K562 (cell line): ENCODE measurements at regions not wholly inside any gene's neighbourhood (a gene's known extent, or its start where the extent isn't known, plus 50 kb on each side); places are given as distances from the start of the nearest gene placed in this dataset.

Source experiments
- ATAC-seq: fragments of 200-7000 bp; cut with Tn5 transposase; 3 replicates; pipeline ENCODE4 v1.9.1; 2020; ENCODE audit warnings: moderate library complexity
- BruUV-seq: library from RNA; stranded (reverse); fragments of 400-500 nt; replicated peaks from 2 replicates; lab custom pipeline; 2021; lab: Mats Ljungman, UMichigan
- CTCF ChIA-PET: fragments of 300-600 bp; formaldehyde crosslinking; extraction: SDS; loops from one replicate; lab custom pipeline; 2021; ENCODE audit warnings: low intra/inter-chr PET ratio; lab: Yijun Ruan, JAX
- POLR2A ChIA-PET: fragments of 300-600, 350-650 bp; sonication (Branson Sonifier 250); formaldehyde crosslinking; extraction: SDS; loops from one replicate; lab custom pipeline; 2021; ENCODE audit warnings: antibody characterized with exemption, inconsistent platforms; lab: Yijun Ruan, JAX
- DNase-seq, 4 experiments: peaks; one replicate each; pipeline versions ENCODE4 v3.0.0 to v3.0.0-alpha.2; 2011 to 2018; ENCODE audit warnings: low spot score in 3 of 4, mixed read lengths in 3 of 4; ENCODE audit errors: extremely low read depth in 1 of 4
- FAIRE-seq: peaks from 2 replicates; lab custom pipeline; 2011; peaks lifted over from hg19 to GRCh38; lab: Jason Lieb, UNC
- H2AFZ ChIP-seq: 2 replicates; pipeline ENCODE4 v1.6.0; 2011; ENCODE audit warnings: low read depth, low read length, control low read depth, inconsistent platforms
- H3K27ac ChIP-seq: fragments of 200-600 bp; 3 replicates; pipeline ENCODE4 v1.8.0; 2011; ENCODE audit warnings: low read depth, mild to moderate bottlenecking, control low read depth, inconsistent platforms, low read length, moderate library complexity, mixed read lengths; ENCODE audit errors: extremely low read depth
- H3K27me3 ChIP-seq, 2 experiments: fragments of 300-600 bp in 1 of 2; 2 replicates in 1 of 2; 3 replicates in 1 of 2; pipeline versions ENCODE4 v1.6.0 to v1.8.0; 2011; ENCODE audit warnings: inconsistent platforms in 2 of 2, low read length in 2 of 2, mild to moderate bottlenecking in 1 of 2, mixed read lengths in 1 of 2, moderate library complexity in 1 of 2; ENCODE audit not compliant: control insufficient read depth in 2 of 2, insufficient read depth in 2 of 2
- H3K36me3 ChIP-seq: fragments of 300-600 bp; 3 replicates; pipeline ENCODE4 v1.8.0; 2011; ENCODE audit warnings: mild to moderate bottlenecking, low read length, inconsistent platforms; ENCODE audit not compliant: control insufficient read depth, insufficient read depth
- H3K4me1 ChIP-seq, 2 experiments: fragments of 200-600 bp in 1 of 2; replicated peaks in 1 of 2; 2 replicates in 1 of 2; 3 replicates in 1 of 2; pipeline versions ENCODE4 v1.5.1 to v1.8.0; 2011; ENCODE audit warnings: inconsistent platforms in 2 of 2, low read length in 2 of 2, mild to moderate bottlenecking in 1 of 2, mixed read lengths in 1 of 2, moderate library complexity in 1 of 2; ENCODE audit not compliant: control insufficient read depth in 2 of 2, insufficient read depth in 2 of 2
- H3K4me2 ChIP-seq: 2 replicates; pipeline ENCODE4 v1.6.1; 2011; ENCODE audit warnings: low read length, control low read depth, inconsistent platforms, mixed read lengths; ENCODE audit not compliant: insufficient read depth
- H3K4me3 ChIP-seq: fragments of 200-600 bp; sonication (generic), shearing (Covaris generic); 2 replicates; pipeline ENCODE4 v1.5.1; 2016; ENCODE audit warnings: control low read depth, inconsistent platforms
- H3K79me2 ChIP-seq: fragments of 200-600 bp; 3 replicates; pipeline ENCODE4 v1.8.0; 2011; ENCODE audit warnings: low read length, inconsistent platforms; ENCODE audit not compliant: control insufficient read depth, insufficient read depth
- H3K9ac ChIP-seq, 2 experiments: 2 replicates each; pipeline versions ENCODE4 v1.6.0 to v1.6.1; 2011; ENCODE audit warnings: low read depth in 2 of 2, low read length in 2 of 2, control low read depth in 1 of 2, inconsistent platforms in 1 of 2, mild to moderate bottlenecking in 1 of 2, mixed read lengths in 1 of 2; ENCODE audit not compliant: insufficient read depth in 1 of 2
- H3K9me1 ChIP-seq: one replicate; pipeline ENCODE4 v1.6.0; 2011; ENCODE audit warnings: inconsistent platforms, mild to moderate bottlenecking, low read length, moderate library complexity; ENCODE audit not compliant: control insufficient read depth, insufficient read depth
- H3K9me3 ChIP-seq: replicated peaks from 2 replicates; pipeline ENCODE4 v1.5.1; 2011; ENCODE audit warnings: low read depth, low read length, inconsistent platforms; ENCODE audit not compliant: control insufficient read depth, insufficient read depth
- H4K20me1 ChIP-seq: replicated peaks from 2 replicates; pipeline ENCODE4 v1.6.1; 2011; ENCODE audit warnings: low read length, inconsistent platforms, mixed read lengths; ENCODE audit not compliant: control insufficient read depth, insufficient read depth
- GTF2F1 ChIP-seq: IDR thresholded peaks from 2 replicates; pipeline ENCODE4 v1.6.1; 2011; ENCODE audit warnings: low read depth, low read length, improper control_type of control experiment
- NELFE ChIP-seq: IDR thresholded peaks from 2 replicates; pipeline ENCODE4 v1.6.1; 2011; ENCODE audit warnings: mild to moderate bottlenecking; ENCODE audit not compliant: insufficient read depth, insufficient read length
- RUNX1 ChIP-seq: sonication (generic); IDR thresholded peaks from 2 replicates; pipeline ENCODE4 v1.6.1; 2016; ENCODE audit warnings: antibody characterized with exemption, low read depth
- SIRT6 ChIP-seq: IDR thresholded peaks from one replicate; pipeline ENCODE4 v1.6.1; 2012; ENCODE audit warnings: low read depth, mild to moderate bottlenecking, control low read depth, inconsistent platforms, low read length, moderate library complexity
- TEAD4 ChIP-seq, 2 experiments: sonication (generic) in 1 of 2; formaldehyde crosslinking in 1 of 2; IDR thresholded peaks; 2 replicates each; pipeline versions ENCODE4 v1.6.1 to v1.8.0; 2012 to 2022; ENCODE audit warnings: borderline replicate concordance in 1 of 2, inconsistent platforms in 1 of 2, low read length in 1 of 2, mild to moderate bottlenecking in 1 of 2, missing genetic modification reagents in 1 of 2
- ZBTB1 ChIP-seq: sonication (generic); formaldehyde crosslinking; IDR thresholded peaks from 2 replicates; pipeline ENCODE4 v1.8.1; 2023; ENCODE audit warnings: missing genetic modification reagents, low read depth, mild to moderate bottlenecking, borderline replicate concordance
- ZBTB2 ChIP-seq: fragments of 450-650 bp; IDR thresholded peaks from 2 replicates; pipeline ENCODE4 v1.6.1; 2016; ENCODE audit warnings: antibody characterized with exemption
- ZNF316 ChIP-seq: fragments of 450-650 bp; IDR thresholded peaks from 2 replicates; pipeline ENCODE4 v1.6.1; 2016
- WGBS: fragments of 100-300 bp; shearing (Covaris generic); methylation state at CpG from one replicate; pipeline ENCODE4 v1.1.6; 2016; ENCODE audit warnings: low coverage, mixed read lengths; ENCODE audit not compliant: insufficient coverage; ENCODE audit errors: missing lambda C conversion rate; 5-methylcytosine and 5-hydroxymethylcytosine counted together
- in situ Hi-C: fragments of 300-500 bp; cut with MboI; formaldehyde crosslinking; loops from 4 replicates; pipeline ENCODE4 v1.15.0; 2018; ENCODE audit warnings: inconsistent platforms, mixed read lengths
- intact Hi-C: fragments of 100-400 bp; cut with micrococcal nuclease; formaldehyde crosslinking; loops from 2 replicates; pipeline ENCODE4 v1.14.2; 2022

DNA sequence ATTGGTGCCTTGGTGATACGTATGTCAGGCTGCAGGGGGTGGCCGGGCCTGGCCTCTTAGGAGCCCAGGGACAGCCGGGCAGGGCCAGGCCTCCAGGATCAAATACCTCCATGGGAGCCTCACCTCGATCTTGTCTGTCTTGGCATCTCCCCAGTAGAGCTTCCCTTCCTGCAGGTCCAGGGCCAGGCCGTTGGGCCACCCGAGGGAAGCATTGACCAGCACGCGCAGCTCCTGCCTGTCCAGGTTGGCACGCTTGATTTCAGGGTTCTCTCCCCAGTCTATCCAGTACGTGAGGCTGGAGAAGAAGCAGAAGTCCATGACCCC is 137.7 kb downstream of the CRYBB2 start:
- TF ChIP-seq RUNX1: no peak
- TF ChIP-seq GTF2F1: no peak
- TF ChIP-seq ZNF316: no peak
- TF ChIP-seq NELFE: no peak
- TF ChIP-seq TEAD4 (IDR thresholded peaks at IDR 0.05; ENCODE audit: low read length): no peak
- TF ChIP-seq TEAD4 (CRISPR knock-in tag; IDR thresholded peaks at IDR 0.05; ENCODE audit: borderline replicate concordance): no peak
- TF ChIP-seq SIRT6: no peak
- TF ChIP-seq ZBTB1 (CRISPR knock-in tag): no peak
- no peak for TF ChIP-seq ZBTB2
- Histone ChIP-seq H3K4me2 (no peak overlapping the region), H3K4me3 (no peak overlapping the region), H2AFZ (no peak overlapping the region), H4K20me1 (peaks cover under 1% of the 10 kb centered on the region; the same call in 1 of the 2 replicates), H3K27ac (no peak overlapping the region), H3K4me1 (peaks cover 0 to 7% of the 10 kb centered on the region in 2 experiments; a peak in 1 of 5 replicates), H3K36me3 (peaks cover 54% of the 10 kb centered on the region; the same call in 1 of the 3 replicates), H3K9me1 (no peaks in the 10 kb centered on the region), H3K27me3 (no peaks in the 10 kb centered on the region), H3K79me2 (no peaks in the 10 kb centered on the region; the same call in 2 of the 3 replicates), H3K9me3 (no peaks in the 10 kb centered on the region), H3K9ac (no peak overlapping the region)
- ChIA-PET CTCF (no interaction called here), POLR2A (no interaction called here)
- in situ Hi-C loops (no loop called here), intact Hi-C loops (no loop called here)
- DNase-seq (no peak), FAIRE-seq (no peak), ATAC-seq (no peak)
- BruUV-seq: no TSS peak
- 91% methylated on average over 8 of the region's 10 CpGs for WGBS
